Thyroid gland (tissue), 4 donors: ENCODE measurements at regions not wholly inside any gene's neighbourhood (a gene's known extent, or its start where the extent isn't known, plus 50 kb on each side); places are given as distances from the start of the nearest gene placed in this dataset.

Source experiments
- DNase-seq, 2 donors: peaks; one replicate each; pipeline ENCODE4 v3.0.0-alpha.2; 2019
- H3K27ac ChIP-seq, 3 donors: fragments of 200-600 bp; sonication (generic); 1 replicate in 2 of 3; 2 replicates in 1 of 3; pipeline ENCODE4 v1.5.1; 2016 to 2019; ENCODE audit warnings: mild to moderate bottlenecking in 1 of 3, moderate library complexity in 1 of 3
- H3K27me3 ChIP-seq: fragments of 200-600 bp; sonication (generic); one replicate; pipeline ENCODE4 v1.5.1; 2019
- H3K36me3 ChIP-seq, 2 donors: fragments of 200-600 bp; sonication (generic); one replicate each; pipeline ENCODE4 v1.5.1; 2016 to 2019
- H3K4me1 ChIP-seq, 2 donors: fragments of 200-600 bp; sonication (generic); one replicate each; pipeline ENCODE4 v1.5.1; 2017 to 2019
- H3K4me3 ChIP-seq, 3 donors: fragments of 200-600 bp; sonication (generic); replicated peaks in 1 of 3; 1 replicate in 2 of 3; 2 replicates in 1 of 3; pipeline ENCODE4 v1.5.1; 2016; ENCODE audit warnings: mild to moderate bottlenecking in 1 of 3
- H3K9me3 ChIP-seq: fragments of 200-600 bp; sonication (generic); one replicate; pipeline ENCODE4 v1.5.1; 2017
- POLR2A ChIP-seq, 2 donors: fragments of 450-650 bp; IDR thresholded peaks; one replicate each; pipeline ENCODE4 v1.6.1; 2017; ENCODE audit warnings: antibody characterized with exemption in 2 of 2, mild to moderate bottlenecking in 2 of 2, moderate library complexity in 1 of 2
- WGBS, 2 donors: methylation state at CpG; one replicate each; pipeline ENCODE4 v1.1.5; 2017; 5-methylcytosine and 5-hydroxymethylcytosine counted together
- intact Hi-C: fragments of 100-400 bp; cut with DNase I; formaldehyde crosslinking; loops from one replicate; pipeline ENCODE4 v1.15.1; 2023
- TF ChIP-seq, protein P1 (sequence below), 6 experiments: fragments of 200-600 bp in 3 of 6; fragments of 450-650 bp in 3 of 6; sonication (generic) in 3 of 6; IDR thresholded peaks; one replicate each; pipeline ENCODE4 v1.5.1; 2016 to 2019; ENCODE audit warnings: antibody characterized with exemption in 6 of 6, mild to moderate bottlenecking in 2 of 6, inconsistent platforms in 1 of 6, moderate library complexity in 1 of 6

DNA sequence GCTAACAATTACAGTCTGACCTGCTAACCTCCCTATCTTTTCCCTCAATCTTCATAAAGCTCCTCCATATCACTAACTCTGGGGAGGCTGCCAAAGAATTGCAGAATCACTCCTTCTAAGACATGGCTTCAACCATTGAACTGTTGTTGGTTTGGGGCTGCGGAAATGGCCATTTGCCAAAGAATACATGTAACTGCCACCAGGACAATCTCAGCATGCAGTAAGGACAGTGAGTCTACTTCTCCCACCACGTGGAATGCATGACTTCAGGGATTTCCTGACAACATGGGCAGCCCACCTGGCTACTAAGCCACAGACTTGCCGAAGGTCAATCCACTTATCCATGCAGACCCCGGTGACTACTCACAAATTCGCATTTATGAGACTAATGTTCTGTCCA lies 104.3 kb upstream of the NUDT7 start:
- no peaks in the 10 kb centered on the region for H3K27me3 ChIP-seq
- no peak overlapping the region for H3K27ac ChIP-seq
- intact Hi-C loops = no loop called here
- TF ChIP-seq, protein P1, sequence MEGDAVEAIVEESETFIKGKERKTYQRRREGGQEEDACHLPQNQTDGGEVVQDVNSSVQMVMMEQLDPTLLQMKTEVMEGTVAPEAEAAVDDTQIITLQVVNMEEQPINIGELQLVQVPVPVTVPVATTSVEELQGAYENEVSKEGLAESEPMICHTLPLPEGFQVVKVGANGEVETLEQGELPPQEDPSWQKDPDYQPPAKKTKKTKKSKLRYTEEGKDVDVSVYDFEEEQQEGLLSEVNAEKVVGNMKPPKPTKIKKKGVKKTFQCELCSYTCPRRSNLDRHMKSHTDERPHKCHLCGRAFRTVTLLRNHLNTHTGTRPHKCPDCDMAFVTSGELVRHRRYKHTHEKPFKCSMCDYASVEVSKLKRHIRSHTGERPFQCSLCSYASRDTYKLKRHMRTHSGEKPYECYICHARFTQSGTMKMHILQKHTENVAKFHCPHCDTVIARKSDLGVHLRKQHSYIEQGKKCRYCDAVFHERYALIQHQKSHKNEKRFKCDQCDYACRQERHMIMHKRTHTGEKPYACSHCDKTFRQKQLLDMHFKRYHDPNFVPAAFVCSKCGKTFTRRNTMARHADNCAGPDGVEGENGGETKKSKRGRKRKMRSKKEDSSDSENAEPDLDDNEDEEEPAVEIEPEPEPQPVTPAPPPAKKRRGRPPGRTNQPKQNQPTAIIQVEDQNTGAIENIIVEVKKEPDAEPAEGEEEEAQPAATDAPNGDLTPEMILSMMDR (IDR thresholded peaks at IDR 0.05) = no peak
- 31 to 38% methylated on average over 5 of the region's 5 CpGs for WGBS, 2 donors
- H3K9me3 ChIP-seq = no peaks in the 10 kb centered on the region
- H3K4me1 ChIP-seq = peaks cover 8 to 10% of the 10 kb centered on the region in 2 donors
- H3K4me3 ChIP-seq = no peak overlapping the region
- no peaks in the 10 kb centered on the region for H3K36me3 ChIP-seq
- peak; percentile 42 to 52 for DNase-seq

- intact Hi-C loops = no loop called here
Observed at GRCh38 chr16:77618951-77619350, 103.4 kb upstream of the NUDT7 start.

GRCh38 chr16:77624085-77624484 lies 98.2 kb upstream of the NUDT7 start:
- intact Hi-C loops = no loop called here
- DNase-seq = no peak
- Histone ChIP-seq H3K27ac (no peak overlapping the region), H3K9me3 (no peaks in the 10 kb centered on the region), H3K4me3 (no peak overlapping the region), H3K36me3 (no peaks in the 10 kb centered on the region), H3K4me1 (no peaks in the 10 kb centered on the region), H3K27me3 (no peaks in the 10 kb centered on the region)
- WGBS, 2 donors = 90 to 91% methylated on average over 9 of the region's 9 CpGs
- TF ChIP-seq, protein P1 (IDR thresholded peaks at IDR 0.05) = no peak
- TF ChIP-seq POLR2A (IDR thresholded peaks at IDR 0.05) = no peak

More at GRCh38 chr16:77618951-77619350, 103.4 kb upstream of the NUDT7 start:
- 37 to 42% methylated on average over 5 of the region's 5 CpGs for WGBS, 2 donors
- Histone ChIP-seq H3K9me3 (no peaks in the 10 kb centered on the region), H3K4me3 (no peak overlapping the region), H3K27me3 (no peaks in the 10 kb centered on the region), H3K4me1 (peaks cover 8 to 10% of the 10 kb centered on the region in 2 donors), H3K36me3 (no peaks in the 10 kb centered on the region), H3K27ac (no peak overlapping the region)
- DNase-seq = peak; percentile 70 to 73
- TF ChIP-seq POLR2A (IDR thresholded peaks at IDR 0.05) = no peak
- TF ChIP-seq, protein P1 (IDR thresholded peaks at IDR 0.05) = no peak

- 94 to 97% methylated on average over 3 of the region's 3 CpGs for WGBS, 2 donors
- intact Hi-C loops = no loop called here
Observed at GRCh38 chr16:77636615-77637014, 85.7 kb upstream of the NUDT7 start.

GRCh38 chr16:77637940-77638339 lies 84.4 kb upstream of the NUDT7 start:
- TF ChIP-seq, protein P1 (IDR thresholded peaks at IDR 0.05) = no peak
- TF ChIP-seq POLR2A (IDR thresholded peaks at IDR 0.05) = no peak
- 16 to 34% methylated on average over 6 of the region's 6 CpGs for whole genome bisulfite sequencing, 2 donors
- H3K9me3 ChIP-seq = no peaks in the 10 kb centered on the region
- no peak overlapping the region for H3K27ac ChIP-seq
- H3K4me3 ChIP-seq = no peak overlapping the region
- H3K36me3 ChIP-seq = no peaks in the 10 kb centered on the region
- intact Hi-C loops = no loop called here
- DNase-seq = no peak
- H3K27me3 ChIP-seq = no peaks in the 10 kb centered on the region
- peaks cover 23 to 24% of the 10 kb centered on the region in 2 donors for H3K4me1 ChIP-seq

More at GRCh38 chr16:77636615-77637014, 85.7 kb upstream of the NUDT7 start:
- H3K27ac ChIP-seq = no peak overlapping the region
- no peak overlapping the region for H3K4me3 ChIP-seq
- peaks cover 23 to 24% of the 10 kb centered on the region in 2 donors for H3K4me1 ChIP-seq
- H3K36me3 ChIP-seq = no peaks in the 10 kb centered on the region
- no peaks in the 10 kb centered on the region for H3K9me3 ChIP-seq
- no peaks in the 10 kb centered on the region for H3K27me3 ChIP-seq
- no peak for TF ChIP-seq POLR2A (IDR thresholded peaks at IDR 0.05)
- TF ChIP-seq, protein P1 (IDR thresholded peaks at IDR 0.05) = no peak
- DNase-seq = no peak
